GM23338 (cell line): ENCODE measurements at regions not wholly inside any gene's neighbourhood (a gene's known extent, or its start where the extent isn't known, plus 50 kb on each side); places are given as distances from the start of the nearest gene placed in this dataset.

ENCODE experiments used
- CREB1 ChIP-seq: fragments of 250-450 bp; sonication (Bioruptor Pico); IDR thresholded peaks from 2 replicates; pipeline ENCODE4 v1.5.0; 2020; ENCODE audit warnings: low read depth, mild to moderate bottlenecking, moderate library complexity
- CTCF ChIP-seq, 2 experiments: fragments of 200-600 bp in 1 of 2; sonication (generic) in 1 of 2; conservative IDR thresholded peaks; 2 replicates each; pipeline versions ENCODE4 v1.5.1 to v1.6.1; 2016 to 2017; ENCODE audit warnings: antibody characterized with exemption in 2 of 2, low read depth in 2 of 2, mild to moderate bottlenecking in 2 of 2, moderate library complexity in 1 of 2
- ETS1 ChIP-seq: IDR thresholded peaks from 2 replicates; pipeline ENCODE4 v1.6.1; 2016; ENCODE audit warnings: antibody characterized with exemption
- EZH2 ChIP-seq: fragments of 200-600 bp; sonication (generic); IDR thresholded peaks from one replicate; pipeline ENCODE4 v1.8.0; 2017; ENCODE audit warnings: antibody characterized with exemption, mild to moderate bottlenecking, low read depth; ENCODE audit not compliant: unreplicated experiment
- EZH2phosphoT487 ChIP-seq: fragments of 200-600 bp; sonication (generic); IDR thresholded peaks from one replicate; pipeline ENCODE4 v1.8.1; 2018; ENCODE audit warnings: antibody characterized with exemption; ENCODE audit not compliant: unreplicated experiment
- JUNB ChIP-seq: IDR thresholded peaks from one replicate; pipeline ENCODE4 v1.6.1; 2016; ENCODE audit warnings: antibody characterized with exemption; ENCODE audit not compliant: unreplicated experiment
- NANOG ChIP-seq: IDR thresholded peaks from 2 replicates; pipeline ENCODE4 v1.6.1; 2016; ENCODE audit warnings: antibody characterized with exemption, borderline replicate concordance
- POLR2AphosphoS5 ChIP-seq: IDR thresholded peaks from 2 replicates; pipeline ENCODE4 v1.6.1; 2016; ENCODE audit warnings: antibody characterized with exemption, low read depth
- REST ChIP-seq: IDR thresholded peaks from one replicate; pipeline ENCODE4 v1.6.1; 2018; ENCODE audit warnings: antibody characterized with exemption; ENCODE audit not compliant: unreplicated experiment
- STAT1 ChIP-seq: IDR thresholded peaks from one replicate; pipeline ENCODE4 v1.6.1; 2016; ENCODE audit warnings: antibody characterized with exemption; ENCODE audit not compliant: unreplicated experiment
- ZNF114 ChIP-seq: fragments of 250-450 bp; sonication (Bioruptor Pico); IDR thresholded peaks from 2 replicates; pipeline ENCODE4 v1.5.0; 2020; ENCODE audit warnings: mild to moderate bottlenecking, moderate library complexity
- ZNF331 ChIP-seq: fragments of 250-450 bp; sonication (Bioruptor Pico); IDR thresholded peaks from 2 replicates; pipeline ENCODE4 v1.5.0; 2020; ENCODE audit warnings: low read depth, mild to moderate bottlenecking, moderate library complexity
- ZNF462 ChIP-seq: fragments of 250-450 bp; sonication (Bioruptor Pico); IDR thresholded peaks from 2 replicates; pipeline ENCODE4 v1.5.0; 2020; ENCODE audit warnings: mild to moderate bottlenecking, moderate library complexity

GRCh38 chr2:122100756-122101155 is 345.3 kb downstream of the TSN start:
- TF ChIP-seq STAT1 (no peak), CTCF (conservative IDR thresholded peaks at IDR 0.05; ENCODE audit: low read depth in 2 of 2) (no peak), POLR2AphosphoS5 (no peak), EZH2 (no peak), ZNF331 (CRISPR knock-in tag) (no peak), EZH2phosphoT487 (no peak), REST (no peak), CREB1 (CRISPR knock-in tag) (no peak), ETS1 (no peak), JUNB (no peak), ZNF114 (CRISPR knock-in tag) (no peak), NANOG (no peak), ZNF462 (CRISPR knock-in tag) (no peak)
